Activated B cell treated with CpG ODN at 0.5 μM for 24 hours (primary cell): ENCODE measurements at regions not wholly inside any gene's neighbourhood (a gene's known extent, or its start where the extent isn't known, plus 50 kb on each side); places are given as distances from the start of the nearest gene placed in this dataset.

Experiments used
- ATAC-seq: fragments of 200-7000 bp; cut with Tn5 transposase; one replicate; pipeline ENCODE4 v1.10.0; 2021; ENCODE audit warnings: low read depth, mild to moderate bottlenecking, moderate library complexity
- CTCF ChIA-PET: fragments of 350-600 bp; sonication (Branson Sonifier 250); formaldehyde crosslinking; loops from one replicate; lab custom pipeline; 2021; ENCODE audit warnings: antibody characterized with exemption; lab: Charles Lee
- POLR2A ChIA-PET: fragments of 350-600 bp; sonication (Branson Sonifier 250); formaldehyde crosslinking; loops from one replicate; lab custom pipeline; 2021; ENCODE audit warnings: antibody characterized with exemption; lab: Charles Lee
- DNase-seq: peaks from one replicate; pipeline ENCODE4 v3.0.0; 2022
- H3K27ac Mint-ChIP-seq: one replicate; pipeline ENCODE4 v1.8.0; 2020; ENCODE audit warnings: mixed read lengths
- H3K27me3 Mint-ChIP-seq: one replicate; pipeline ENCODE4 v1.8.0; 2021; ENCODE audit warnings: mixed read lengths
- H3K36me3 Mint-ChIP-seq: one replicate; pipeline ENCODE4 v1.8.0; 2021; ENCODE audit warnings: low read depth, mixed read lengths
- H3K4me1 Mint-ChIP-seq: one replicate; pipeline ENCODE4 v1.8.0; 2021; ENCODE audit warnings: mixed read lengths
- H3K4me3 Mint-ChIP-seq: one replicate; pipeline ENCODE4 v1.8.0; 2020; ENCODE audit warnings: mild to moderate bottlenecking, mixed read lengths
- H3K9me3 Mint-ChIP-seq: one replicate; pipeline ENCODE4 v1.8.0; 2020; ENCODE audit warnings: mixed read lengths
- intact Hi-C: fragments of 100-400 bp; cut with micrococcal nuclease; formaldehyde crosslinking; loops from one replicate; pipeline ENCODE4 v1.15.1; 2024
- TF ChIP-seq, protein P1 (sequence below): fragments of 200-600 bp; IDR thresholded peaks from one replicate; pipeline ENCODE4 v1.8.0; 2022; ENCODE audit warnings: antibody characterized with exemption, mild to moderate bottlenecking

DNA sequence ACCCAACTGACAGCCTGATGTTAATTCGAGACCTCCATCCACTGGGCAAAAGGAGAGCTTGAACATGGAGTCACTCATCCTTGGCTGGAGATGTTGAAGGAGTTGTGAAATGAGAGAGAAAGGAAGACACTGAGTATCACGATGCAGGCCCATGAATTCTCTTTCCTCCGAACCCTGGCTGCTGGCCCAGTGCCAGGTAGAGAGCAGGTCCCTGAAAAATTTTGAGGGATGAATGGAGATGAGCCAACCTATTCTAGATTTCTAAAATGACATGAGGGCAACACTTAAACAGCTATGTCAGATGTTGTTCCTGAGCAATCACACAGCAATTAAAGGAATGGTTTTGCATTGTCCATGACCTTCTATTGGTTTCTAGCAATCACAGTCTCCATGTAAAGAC, 355.1 kb upstream of the ZMIZ1 start:
- Mint-ChIP-seq H3K27ac (no peak overlapping the region), H3K27me3 (peaks cover 11% of the 10 kb centered on the region), H3K4me3 (no peak overlapping the region), H3K36me3 (no peaks in the 10 kb centered on the region), H3K4me1 (no peaks in the 10 kb centered on the region), H3K9me3 (peaks cover 3% of the 10 kb centered on the region)
- DNase-seq (no peak), ATAC-seq (no peak)
- ChIA-PET CTCF (no interaction called here), POLR2A (no interaction called here)
- TF ChIP-seq, protein P1, sequence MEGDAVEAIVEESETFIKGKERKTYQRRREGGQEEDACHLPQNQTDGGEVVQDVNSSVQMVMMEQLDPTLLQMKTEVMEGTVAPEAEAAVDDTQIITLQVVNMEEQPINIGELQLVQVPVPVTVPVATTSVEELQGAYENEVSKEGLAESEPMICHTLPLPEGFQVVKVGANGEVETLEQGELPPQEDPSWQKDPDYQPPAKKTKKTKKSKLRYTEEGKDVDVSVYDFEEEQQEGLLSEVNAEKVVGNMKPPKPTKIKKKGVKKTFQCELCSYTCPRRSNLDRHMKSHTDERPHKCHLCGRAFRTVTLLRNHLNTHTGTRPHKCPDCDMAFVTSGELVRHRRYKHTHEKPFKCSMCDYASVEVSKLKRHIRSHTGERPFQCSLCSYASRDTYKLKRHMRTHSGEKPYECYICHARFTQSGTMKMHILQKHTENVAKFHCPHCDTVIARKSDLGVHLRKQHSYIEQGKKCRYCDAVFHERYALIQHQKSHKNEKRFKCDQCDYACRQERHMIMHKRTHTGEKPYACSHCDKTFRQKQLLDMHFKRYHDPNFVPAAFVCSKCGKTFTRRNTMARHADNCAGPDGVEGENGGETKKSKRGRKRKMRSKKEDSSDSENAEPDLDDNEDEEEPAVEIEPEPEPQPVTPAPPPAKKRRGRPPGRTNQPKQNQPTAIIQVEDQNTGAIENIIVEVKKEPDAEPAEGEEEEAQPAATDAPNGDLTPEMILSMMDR = no peak
- intact Hi-C loops = no loop called here

DNA sequence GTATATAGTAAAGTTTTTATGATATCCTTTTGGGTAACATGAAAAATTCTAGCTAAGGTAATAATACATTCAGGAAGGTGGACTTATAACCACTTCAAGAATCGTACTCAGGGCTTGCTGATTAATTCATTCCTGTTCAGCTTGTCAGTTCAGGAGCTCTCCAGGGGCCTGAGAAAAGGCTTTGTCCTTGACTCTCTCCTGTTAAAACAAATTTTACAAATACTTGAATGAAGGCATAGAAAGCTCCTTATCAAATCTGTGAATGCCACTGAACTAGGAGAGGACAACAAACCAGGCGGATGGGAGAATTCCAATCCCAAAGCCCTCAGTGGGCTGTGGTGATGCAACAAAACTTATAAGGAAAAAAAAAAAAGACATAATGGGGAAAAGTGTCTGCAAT, 354.5 kb upstream of the ZMIZ1 start:
- H3K4me1 Mint-ChIP-seq = no peaks in the 10 kb centered on the region
- H3K27ac Mint-ChIP-seq = no peak overlapping the region
- TF ChIP-seq, protein P1 = no peak
- H3K27me3 Mint-ChIP-seq = peaks cover 9% of the 10 kb centered on the region
- peaks cover 3% of the 10 kb centered on the region for H3K9me3 Mint-ChIP-seq
- intact Hi-C loops = no loop called here
- ATAC-seq (no peak), DNase-seq (no peak)
- CTCF ChIA-PET = no interaction called here
- POLR2A ChIA-PET = no interaction called here
- H3K36me3 Mint-ChIP-seq = no peaks in the 10 kb centered on the region
- no peak overlapping the region for H3K4me3 Mint-ChIP-seq

DNA sequence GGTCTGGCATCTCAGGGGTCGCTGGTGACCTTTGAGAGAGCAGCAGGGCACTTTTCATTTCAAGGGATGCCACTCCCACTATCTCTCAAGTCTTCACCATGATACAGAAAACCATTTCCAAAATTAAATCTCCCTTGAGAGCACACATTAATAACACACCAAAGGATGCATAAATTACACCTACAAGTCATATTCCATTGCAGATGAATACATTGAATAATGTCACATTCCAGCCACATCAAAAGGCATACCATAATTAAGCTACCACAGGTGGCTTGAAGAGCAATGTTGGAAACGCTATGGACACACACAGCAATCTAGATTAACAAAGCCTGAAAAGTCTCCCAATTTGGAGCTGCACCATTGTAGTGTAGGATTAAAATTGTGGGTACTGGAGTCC, 353.3 kb upstream of the ZMIZ1 start:
- peaks cover 7% of the 10 kb centered on the region for H3K27me3 Mint-ChIP-seq
- CTCF ChIA-PET = no interaction called here
- H3K27ac Mint-ChIP-seq = no peak overlapping the region
- POLR2A ChIA-PET = no interaction called here
- no peak overlapping the region for H3K4me3 Mint-ChIP-seq
- peaks cover 3% of the 10 kb centered on the region for H3K9me3 Mint-ChIP-seq
- no peaks in the 10 kb centered on the region for H3K36me3 Mint-ChIP-seq
- H3K4me1 Mint-ChIP-seq = no peaks in the 10 kb centered on the region
- intact Hi-C loops = no loop called here
- no peak for DNase-seq
- TF ChIP-seq, protein P1 = no peak
- ATAC-seq = no peak

DNA sequence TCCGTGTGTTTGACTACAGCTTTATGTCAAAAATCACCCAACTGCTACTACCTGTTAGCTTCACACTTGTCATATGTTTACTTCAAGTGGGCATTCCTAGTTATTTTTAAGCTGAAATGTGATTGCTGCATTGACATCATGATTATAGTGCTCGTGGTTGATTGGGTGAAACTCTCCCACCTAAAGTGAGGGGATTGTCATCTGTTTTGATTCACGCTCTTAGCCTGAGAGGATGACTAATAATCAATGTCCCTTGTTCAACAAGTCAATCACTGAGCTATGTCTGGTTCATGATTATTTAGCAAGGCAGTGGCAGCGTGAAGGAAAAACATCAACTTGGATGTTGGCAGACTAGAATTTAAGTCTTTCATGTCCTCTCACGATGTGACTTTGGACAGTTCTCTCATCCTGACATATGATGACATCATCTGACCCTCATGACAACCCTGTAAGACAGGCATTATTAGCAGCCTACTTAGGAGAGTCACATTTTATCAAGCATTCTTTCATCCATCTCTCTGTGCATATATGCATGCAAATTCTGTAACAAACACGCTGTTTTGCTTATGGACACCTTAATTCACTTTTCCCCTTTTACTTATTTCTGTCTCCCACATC, 352.6 kb upstream of the ZMIZ1 start:
- H3K4me1 Mint-ChIP-seq = no peaks in the 10 kb centered on the region
- peaks cover 9% of the 10 kb centered on the region for H3K27me3 Mint-ChIP-seq
- ChIA-PET CTCF (no interaction called here), POLR2A (no interaction called here)
- peaks cover 3% of the 10 kb centered on the region for H3K9me3 Mint-ChIP-seq
- DNase-seq (no peak), ATAC-seq (no peak)
- no peaks in the 10 kb centered on the region for H3K36me3 Mint-ChIP-seq
- H3K4me3 Mint-ChIP-seq = no peak overlapping the region
- H3K27ac Mint-ChIP-seq = no peak overlapping the region
- TF ChIP-seq, protein P1 = no peak
- intact Hi-C loops = no loop called here

DNA sequence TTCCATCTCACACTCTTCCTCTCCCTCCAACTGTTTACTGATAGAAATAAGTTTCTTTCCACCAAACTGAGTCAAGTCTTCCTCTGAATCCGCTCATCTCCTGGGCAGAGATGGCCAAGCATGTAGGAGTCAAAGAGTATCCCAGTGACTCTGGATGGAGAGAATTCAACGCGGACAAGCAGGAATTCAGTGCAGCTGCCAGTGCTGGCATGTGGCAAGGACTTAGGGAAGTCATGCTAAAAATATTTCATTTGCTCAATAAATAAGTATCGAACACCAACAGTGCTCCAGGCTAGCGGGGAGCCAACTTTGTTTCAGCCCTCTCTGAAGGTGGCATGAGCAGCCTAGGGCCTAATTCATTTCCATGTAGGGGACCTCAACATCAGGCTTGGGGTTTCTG, 351.6 kb upstream of the ZMIZ1 start:
- H3K36me3 Mint-ChIP-seq = no peaks in the 10 kb centered on the region
- no peaks in the 10 kb centered on the region for H3K9me3 Mint-ChIP-seq
- no peaks in the 10 kb centered on the region for H3K4me1 Mint-ChIP-seq
- POLR2A ChIA-PET = no interaction called here
- peaks cover 11% of the 10 kb centered on the region for H3K27me3 Mint-ChIP-seq
- DNase-seq = no peak
- no peak overlapping the region for H3K27ac Mint-ChIP-seq
- intact Hi-C loops = no loop called here
- ATAC-seq = no peak
- CTCF ChIA-PET = no interaction called here
- no peak overlapping the region for H3K4me3 Mint-ChIP-seq
- TF ChIP-seq, protein P1 = no peak
